Non-pigmented ciliary epithelial cell (primary cell): ENCODE measurements at regions not wholly inside any gene's neighbourhood (a gene's known extent, or its start where the extent isn't known, plus 50 kb on each side); places are given as distances from the start of the nearest gene placed in this dataset.

Source experiments
- DNase-seq: peaks from one replicate; pipeline ENCODE4 v3.0.0-alpha.2; 2010; ENCODE audit warnings: low read depth

GRCh38 chr2:118665784-118666529 lies 181.5 kb downstream of the EN1 start:
- DNase-seq: no peak

- DNase-seq: no peak
Measured at GRCh38 chr2:118661179-118661578, 186.3 kb downstream of the EN1 start.

- no peak for DNase-seq
Measured at GRCh38 chr2:118658596-118659198, 188.8 kb downstream of the EN1 start.

- DNase-seq: no peak
Measured at GRCh38 chr2:118657466-118657865, 190.0 kb downstream of the EN1 start.

GRCh38 chr2:118654945-118655344 lies 192.5 kb downstream of the EN1 start:
- no peak for DNase-seq

GRCh38 chr2:118650327-118650726 lies 197.1 kb downstream of the EN1 start:
- DNase-seq: no peak

- DNase-seq: no peak
Measured at GRCh38 chr2:118645876-118646275, 201.6 kb downstream of the EN1 start.

GRCh38 chr2:118644190-118644589 lies 203.3 kb downstream of the EN1 start:
- no peak for DNase-seq

GRCh38 chr2:118643294-118643693 lies 204.2 kb downstream of the EN1 start:
- no peak for DNase-seq

- no peak for DNase-seq
Measured at GRCh38 chr2:118642501-118642900, 204.9 kb downstream of the EN1 start.

GRCh38 chr2:118641711-118642110 lies 205.7 kb downstream of the EN1 start:
- no peak for DNase-seq

GRCh38 chr2:118639371-118639770 lies 208.1 kb downstream of the EN1 start:
- DNase-seq: no peak

GRCh38 chr2:118638453-118638852 lies 209.0 kb downstream of the EN1 start:
- no peak for DNase-seq

GRCh38 chr2:118635891-118636290 lies 211.6 kb downstream of the EN1 start:
- DNase-seq: no peak

- DNase-seq: no peak
Measured at GRCh38 chr2:118634876-118635275, 212.6 kb downstream of the EN1 start.

GRCh38 chr2:118633371-118634018 lies 214.0 kb downstream of the EN1 start:
- DNase-seq: no peak

GRCh38 chr2:118632921-118633320 lies 214.5 kb downstream of the EN1 start:
- DNase-seq: no peak

- DNase-seq: no peak
Measured at GRCh38 chr2:118627156-118627555, 220.3 kb downstream of the EN1 start.

- no peak for DNase-seq
Measured at GRCh38 chr2:118622913-118623312, 224.5 kb downstream of the EN1 start.

- no peak for DNase-seq
Measured at GRCh38 chr2:118622108-118622507, 225.3 kb downstream of the EN1 start.

GRCh38 chr2:118618279-118618678 lies 229.2 kb downstream of the EN1 start:
- DNase-seq: no peak

GRCh38 chr2:118616432-118616831 lies 231.0 kb downstream of the EN1 start:
- DNase-seq: no peak

GRCh38 chr2:118614841-118615271 lies 232.6 kb downstream of the EN1 start:
- DNase-seq: no peak
